ENCODE measurements at regions not wholly inside any gene's neighbourhood (a gene's known extent, or its start where the extent isn't known, plus 50 kb on each side); places are given as distances from the start of the nearest gene placed in this dataset.

DNA sequence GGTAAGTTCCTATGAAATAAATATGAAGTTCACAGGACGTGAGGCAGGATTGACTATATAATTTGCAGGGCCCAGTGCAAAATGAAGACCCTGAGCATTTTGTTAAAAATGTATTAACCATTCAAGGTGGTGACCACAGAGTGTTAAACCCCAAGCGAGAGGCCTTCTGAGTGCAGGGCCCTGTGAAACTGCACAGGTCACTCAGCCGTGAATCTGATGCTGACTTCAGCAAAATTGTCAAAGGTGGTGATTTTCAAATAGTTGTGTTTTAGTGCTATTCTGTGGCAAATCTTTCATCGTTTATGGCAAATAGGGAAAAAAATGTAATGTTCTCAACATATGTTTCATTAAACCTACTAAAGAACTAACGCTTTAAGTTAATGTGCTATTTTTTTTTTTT is 334.0 kb upstream of the NAV3 start:
- TF ChIP-seq, protein P1, sequence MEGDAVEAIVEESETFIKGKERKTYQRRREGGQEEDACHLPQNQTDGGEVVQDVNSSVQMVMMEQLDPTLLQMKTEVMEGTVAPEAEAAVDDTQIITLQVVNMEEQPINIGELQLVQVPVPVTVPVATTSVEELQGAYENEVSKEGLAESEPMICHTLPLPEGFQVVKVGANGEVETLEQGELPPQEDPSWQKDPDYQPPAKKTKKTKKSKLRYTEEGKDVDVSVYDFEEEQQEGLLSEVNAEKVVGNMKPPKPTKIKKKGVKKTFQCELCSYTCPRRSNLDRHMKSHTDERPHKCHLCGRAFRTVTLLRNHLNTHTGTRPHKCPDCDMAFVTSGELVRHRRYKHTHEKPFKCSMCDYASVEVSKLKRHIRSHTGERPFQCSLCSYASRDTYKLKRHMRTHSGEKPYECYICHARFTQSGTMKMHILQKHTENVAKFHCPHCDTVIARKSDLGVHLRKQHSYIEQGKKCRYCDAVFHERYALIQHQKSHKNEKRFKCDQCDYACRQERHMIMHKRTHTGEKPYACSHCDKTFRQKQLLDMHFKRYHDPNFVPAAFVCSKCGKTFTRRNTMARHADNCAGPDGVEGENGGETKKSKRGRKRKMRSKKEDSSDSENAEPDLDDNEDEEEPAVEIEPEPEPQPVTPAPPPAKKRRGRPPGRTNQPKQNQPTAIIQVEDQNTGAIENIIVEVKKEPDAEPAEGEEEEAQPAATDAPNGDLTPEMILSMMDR (IDR thresholded peaks at IDR 0.05), result no peak
- TF ChIP-seq HDAC2 (IDR thresholded peaks at IDR 0.05) (no peak), MYC (IDR thresholded peaks at IDR 0.05; ENCODE audit: borderline replicate concordance, low read length) (no peak), E2F6 (IDR thresholded peaks at IDR 0.05; ENCODE audit: borderline replicate concordance, low read depth) (no peak), ESRRA (IDR thresholded peaks at IDR 0.05; ENCODE audit: borderline replicate concordance, low read length) (no peak), ZFP36 (IDR thresholded peaks at IDR 0.05; ENCODE audit: borderline replicate concordance, partially characterized antibody) (no peak), RFX5 (IDR thresholded peaks at IDR 0.05) (no peak), FOSL2 (IDR thresholded peaks at IDR 0.05) (no peak), FOSL2 (CRISPR knock-in tag; IDR thresholded peaks at IDR 0.05) (no peak), POLR2A (IDR thresholded peaks at IDR 0.05; ENCODE audit: low read length) (no peak), ELK1 (IDR thresholded peaks at IDR 0.05; ENCODE audit: low read depth, low read length) (no peak), RAD21 (conservative IDR thresholded peaks at IDR 0.05 in 1 of 2, IDR thresholded peaks at IDR 0.05 in 1 of 2) (no peak), KDM5A (IDR thresholded peaks at IDR 0.05) (no peak)
- TF ChIP-seq, protein P2, sequence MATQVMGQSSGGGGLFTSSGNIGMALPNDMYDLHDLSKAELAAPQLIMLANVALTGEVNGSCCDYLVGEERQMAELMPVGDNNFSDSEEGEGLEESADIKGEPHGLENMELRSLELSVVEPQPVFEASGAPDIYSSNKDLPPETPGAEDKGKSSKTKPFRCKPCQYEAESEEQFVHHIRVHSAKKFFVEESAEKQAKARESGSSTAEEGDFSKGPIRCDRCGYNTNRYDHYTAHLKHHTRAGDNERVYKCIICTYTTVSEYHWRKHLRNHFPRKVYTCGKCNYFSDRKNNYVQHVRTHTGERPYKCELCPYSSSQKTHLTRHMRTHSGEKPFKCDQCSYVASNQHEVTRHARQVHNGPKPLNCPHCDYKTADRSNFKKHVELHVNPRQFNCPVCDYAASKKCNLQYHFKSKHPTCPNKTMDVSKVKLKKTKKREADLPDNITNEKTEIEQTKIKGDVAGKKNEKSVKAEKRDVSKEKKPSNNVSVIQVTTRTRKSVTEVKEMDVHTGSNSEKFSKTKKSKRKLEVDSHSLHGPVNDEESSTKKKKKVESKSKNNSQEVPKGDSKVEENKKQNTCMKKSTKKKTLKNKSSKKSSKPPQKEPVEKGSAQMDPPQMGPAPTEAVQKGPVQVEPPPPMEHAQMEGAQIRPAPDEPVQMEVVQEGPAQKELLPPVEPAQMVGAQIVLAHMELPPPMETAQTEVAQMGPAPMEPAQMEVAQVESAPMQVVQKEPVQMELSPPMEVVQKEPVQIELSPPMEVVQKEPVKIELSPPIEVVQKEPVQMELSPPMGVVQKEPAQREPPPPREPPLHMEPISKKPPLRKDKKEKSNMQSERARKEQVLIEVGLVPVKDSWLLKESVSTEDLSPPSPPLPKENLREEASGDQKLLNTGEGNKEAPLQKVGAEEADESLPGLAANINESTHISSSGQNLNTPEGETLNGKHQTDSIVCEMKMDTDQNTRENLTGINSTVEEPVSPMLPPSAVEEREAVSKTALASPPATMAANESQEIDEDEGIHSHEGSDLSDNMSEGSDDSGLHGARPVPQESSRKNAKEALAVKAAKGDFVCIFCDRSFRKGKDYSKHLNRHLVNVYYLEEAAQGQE (IDR thresholded peaks at IDR 0.05), result no peak
- TF ChIP-seq, protein P3, sequence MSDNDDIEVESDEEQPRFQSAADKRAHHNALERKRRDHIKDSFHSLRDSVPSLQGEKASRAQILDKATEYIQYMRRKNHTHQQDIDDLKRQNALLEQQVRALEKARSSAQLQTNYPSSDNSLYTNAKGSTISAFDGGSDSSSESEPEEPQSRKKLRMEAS (IDR thresholded peaks at IDR 0.05), result no peak

All from A549 (cell line).